ENCODE measurements at regions not wholly inside any gene's neighbourhood (a gene's known extent, or its start where the extent isn't known, plus 50 kb on each side); places are given as distances from the start of the nearest gene placed in this dataset.
"Not testable (repeated sequence)": the region's sequence is repeated elsewhere in the genome, so short reads cannot be mapped to it uniquely, and the experiment has no call there.

DNA sequence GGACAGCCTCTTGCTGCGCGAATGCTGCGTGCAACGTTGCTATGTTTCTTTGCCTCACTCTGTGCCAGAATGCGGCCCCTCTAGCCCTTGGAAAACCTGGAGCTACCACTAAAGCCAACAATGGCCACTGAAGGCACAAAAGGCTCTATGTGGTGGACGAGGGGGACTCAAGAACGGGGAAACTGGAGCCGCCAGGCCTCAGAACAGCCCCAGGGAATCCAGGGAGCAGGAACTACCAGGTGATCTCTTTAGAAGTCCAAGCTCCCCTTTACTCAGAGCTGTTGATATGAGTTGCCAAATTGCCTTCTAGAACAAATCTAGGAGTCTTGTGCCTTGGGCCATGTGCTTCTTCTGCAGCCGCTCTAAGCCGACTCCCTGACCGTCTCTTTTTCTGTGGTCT is 113.8 kb upstream of the ERRFI1 start:
- no peak for DNase-seq

DNA sequence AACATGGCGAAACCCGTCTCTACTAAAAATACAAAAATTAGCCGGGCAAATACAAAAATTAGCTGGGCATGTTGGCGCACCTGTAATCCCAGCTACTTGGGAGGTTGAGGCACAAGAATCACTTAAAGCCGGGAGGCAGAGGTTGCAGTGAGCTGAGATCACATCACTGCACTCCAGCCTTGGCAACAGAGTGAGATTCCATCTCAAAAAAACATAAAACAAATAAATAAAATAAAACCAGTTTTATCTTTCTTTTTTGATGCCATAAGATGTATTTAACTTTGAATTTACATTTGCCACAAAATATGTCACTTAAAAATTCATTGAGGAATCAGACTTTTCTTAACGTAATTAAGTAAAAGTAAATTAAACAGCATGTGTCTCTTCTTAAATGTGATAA is 113.3 kb upstream of the ERRFI1 start:
- DNase-seq, result no peak

DNA sequence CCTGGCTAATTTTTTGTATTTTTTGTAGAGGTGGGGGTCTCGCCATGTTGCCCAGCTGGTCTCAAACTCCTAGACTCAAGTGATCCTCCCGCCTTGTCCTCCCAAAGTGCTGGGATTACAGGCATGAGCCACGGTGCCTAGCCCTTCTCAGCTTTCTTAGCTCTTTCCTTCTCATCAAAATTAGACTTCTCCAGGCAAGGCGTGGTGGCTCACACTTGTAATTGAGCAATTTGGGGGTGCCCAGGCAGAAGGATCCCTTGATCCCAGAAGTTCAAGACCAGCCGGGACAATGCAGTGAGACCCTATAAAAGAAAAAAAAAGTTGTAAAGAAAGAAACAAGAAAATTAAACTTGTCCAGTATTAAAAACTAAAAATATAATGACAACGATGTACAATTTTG is 112.6 kb upstream of the ERRFI1 start:
- no peak for DNase-seq

DNA sequence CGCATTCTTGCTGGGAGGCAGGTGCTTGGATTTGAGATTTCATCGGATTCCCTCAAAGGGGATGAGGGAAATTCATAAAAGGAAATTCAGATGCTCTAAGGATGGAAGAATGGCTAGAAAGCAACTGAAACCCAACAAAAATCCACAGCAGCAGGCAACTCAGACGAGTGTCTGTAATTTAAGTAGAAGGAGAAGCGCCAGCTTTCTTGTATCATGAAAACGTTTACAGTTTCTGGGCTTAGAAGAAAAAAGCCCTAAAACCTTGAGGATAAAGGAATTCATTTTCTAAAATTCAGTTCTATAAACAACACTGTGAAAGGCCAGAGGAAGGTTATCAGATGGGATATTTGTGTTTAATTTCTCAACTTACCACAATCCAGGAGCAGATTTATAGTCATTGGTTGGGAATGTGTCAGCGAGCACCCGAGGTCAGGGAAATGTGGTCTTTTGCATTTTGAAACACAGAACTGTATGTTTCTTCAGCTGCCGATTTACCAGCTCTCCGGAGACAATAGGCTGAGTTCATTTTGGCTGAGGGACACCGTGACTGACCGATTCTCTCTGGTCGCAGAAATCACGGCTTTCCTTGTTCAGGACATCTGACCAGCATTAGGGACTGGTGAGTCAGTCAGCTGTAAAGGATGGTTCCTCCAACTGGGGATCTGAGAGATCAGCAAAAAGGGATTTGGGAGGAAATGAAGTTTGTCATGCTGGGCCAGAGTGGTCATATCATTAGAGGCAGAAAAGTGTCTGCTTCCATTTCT is 111.6 kb upstream of the ERRFI1 start:
- DNase-seq, result no peak

DNA sequence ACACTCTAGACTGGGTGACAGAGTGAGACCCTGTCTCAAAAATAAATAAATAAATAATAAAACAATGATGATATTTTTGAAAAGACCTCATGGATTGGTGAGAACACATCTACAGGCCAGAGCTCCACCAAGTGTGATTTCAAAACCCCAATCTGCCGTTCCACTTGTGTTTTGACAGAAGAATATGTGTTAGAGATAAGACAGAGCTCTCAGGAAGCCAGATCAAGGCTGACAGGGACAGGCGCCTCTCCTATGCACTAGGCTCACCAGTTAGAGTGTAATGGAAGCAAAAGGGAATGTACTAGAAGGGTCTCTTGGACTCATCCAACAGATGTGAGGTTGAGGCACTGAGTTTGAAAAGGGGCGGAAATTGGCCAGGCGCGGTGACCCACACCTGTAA is 110.7 kb upstream of the ERRFI1 start:
- no peak for DNase-seq

DNA sequence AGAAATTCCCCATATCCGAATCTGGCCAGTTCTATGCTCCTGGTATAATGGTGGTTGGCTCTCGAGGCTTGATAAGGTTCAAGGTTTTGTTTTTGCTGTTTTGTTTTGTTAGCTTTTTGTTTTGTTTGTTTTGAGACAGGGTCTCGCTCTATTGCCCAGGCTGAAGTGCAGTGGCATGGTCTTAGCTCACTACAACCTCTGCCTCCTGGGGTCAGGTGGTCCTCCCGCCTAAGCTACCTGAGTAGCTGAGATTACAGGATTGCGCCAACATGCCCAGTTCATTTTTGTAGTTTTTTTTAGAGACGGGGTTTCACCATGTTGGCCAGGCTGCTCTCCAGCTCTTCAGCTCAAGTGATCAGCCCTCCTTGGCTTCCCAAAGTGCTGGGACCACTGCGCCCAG is 109.1 kb upstream of the ERRFI1 start:
- no peak for DNase-seq

DNA sequence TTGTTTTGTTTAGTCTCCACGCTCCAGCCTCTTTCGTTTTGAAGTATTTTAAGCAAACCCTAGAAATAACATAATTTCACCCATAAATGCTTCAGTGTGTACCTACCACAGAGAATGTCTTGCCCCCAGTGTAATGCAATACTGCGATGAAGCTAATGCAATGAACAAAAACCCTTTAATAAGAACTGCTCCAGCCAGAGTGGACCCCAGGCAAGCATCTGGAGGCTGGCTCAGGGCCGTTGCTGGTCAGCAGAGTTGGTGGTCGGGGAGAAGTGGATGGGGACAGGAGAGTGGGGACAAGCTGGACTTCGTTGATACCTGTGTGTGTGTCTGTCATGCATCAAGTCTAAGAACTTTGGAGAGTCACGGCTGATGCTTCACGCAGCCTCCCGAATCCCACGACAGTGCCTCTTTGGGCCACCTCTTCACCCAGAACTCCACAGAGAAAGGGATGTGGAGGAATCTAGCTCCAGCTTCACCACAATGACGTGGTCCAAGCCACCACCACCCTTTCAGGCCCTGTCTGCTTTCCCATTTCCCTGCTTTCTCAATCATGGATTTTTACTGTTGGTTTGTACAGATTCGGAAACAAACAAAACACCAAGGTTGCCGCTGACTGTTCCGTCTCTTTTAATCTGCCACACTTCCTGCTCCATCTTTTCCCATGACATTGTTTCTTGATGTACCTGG is 108.6 kb upstream of the ERRFI1 start:
- no peak for DNase-seq

DNA sequence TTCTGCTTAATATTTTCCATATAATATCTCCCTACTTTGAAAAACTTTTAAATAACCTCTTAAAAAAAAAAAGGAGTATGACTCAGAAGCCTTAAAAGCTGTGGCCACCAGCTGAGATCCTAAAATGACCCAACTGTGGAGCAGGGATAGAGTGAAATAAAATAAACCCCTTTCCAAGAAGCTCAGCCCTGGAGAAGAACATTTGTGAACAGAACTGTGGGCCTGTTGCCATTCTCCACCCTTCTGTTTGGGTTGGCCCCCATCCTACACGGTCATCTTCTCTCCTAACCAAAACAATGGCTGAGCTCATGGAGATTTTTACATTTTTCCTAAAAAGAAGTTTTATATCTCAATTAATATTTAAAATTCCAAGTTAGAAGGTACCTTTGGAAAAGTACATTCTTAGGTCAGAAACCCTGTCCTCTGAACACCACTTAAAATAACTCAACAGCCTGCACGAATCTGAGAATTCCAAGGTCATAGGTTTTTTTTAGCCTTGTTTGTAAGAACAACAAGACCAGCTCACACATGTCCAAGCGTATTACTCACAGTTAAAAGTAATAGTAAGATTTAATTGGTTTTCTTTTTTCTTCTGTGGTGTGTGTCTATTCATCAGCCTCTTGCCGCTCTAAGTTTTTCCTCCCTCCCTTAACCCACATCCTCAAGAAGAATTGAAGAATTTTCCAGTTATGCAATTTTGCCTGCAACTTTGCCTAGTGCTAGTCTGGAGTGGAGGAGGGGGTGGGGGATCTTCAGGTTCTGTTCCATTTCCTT is 107.7 kb upstream of the ERRFI1 start:
- DNase-seq, result no peak

DNA sequence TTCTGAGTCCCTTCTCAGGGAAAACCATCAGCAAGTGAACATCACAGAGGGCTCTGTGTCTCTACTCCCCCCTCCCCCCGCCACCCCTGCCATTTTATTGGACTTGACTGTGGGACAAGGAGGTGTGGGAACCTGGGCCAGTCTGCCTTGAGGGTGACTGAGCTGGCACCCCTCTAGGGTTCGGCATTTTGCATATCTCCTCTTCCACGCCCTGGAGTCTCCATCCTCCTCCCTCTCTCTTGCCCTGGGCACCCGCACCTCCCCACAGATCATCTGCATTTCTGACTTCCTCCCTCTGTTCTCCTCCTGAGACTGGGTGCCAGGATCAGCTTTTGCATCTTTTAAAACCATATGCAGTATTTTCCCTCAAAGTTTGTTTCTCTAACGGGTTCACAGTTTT is 107.1 kb upstream of the ERRFI1 start:
- DNase-seq, result no peak

DNA sequence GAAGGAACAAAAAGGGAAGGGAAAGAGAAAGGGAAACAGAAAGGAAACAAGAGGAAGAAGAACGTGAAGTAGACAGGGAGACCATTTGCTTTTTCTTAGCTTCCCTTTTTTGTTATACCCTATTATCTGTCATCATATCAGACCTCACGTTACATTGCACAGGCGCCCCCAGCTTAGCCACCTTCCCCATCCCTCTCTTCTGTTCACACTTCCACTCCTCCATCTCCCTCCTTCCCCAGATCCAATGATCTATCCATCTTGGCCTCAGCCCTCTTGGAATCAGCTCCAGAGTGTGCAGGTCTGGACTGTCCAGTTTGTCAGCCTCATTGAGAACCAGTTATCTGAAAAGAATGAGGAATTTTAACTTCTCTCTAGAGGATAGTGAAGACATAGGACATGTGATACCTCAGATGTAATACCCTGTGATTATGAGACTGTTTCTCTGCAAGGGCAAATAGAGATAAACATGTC is 101.1 kb upstream of the ERRFI1 start:
- DNase-seq, result no peak

DNA sequence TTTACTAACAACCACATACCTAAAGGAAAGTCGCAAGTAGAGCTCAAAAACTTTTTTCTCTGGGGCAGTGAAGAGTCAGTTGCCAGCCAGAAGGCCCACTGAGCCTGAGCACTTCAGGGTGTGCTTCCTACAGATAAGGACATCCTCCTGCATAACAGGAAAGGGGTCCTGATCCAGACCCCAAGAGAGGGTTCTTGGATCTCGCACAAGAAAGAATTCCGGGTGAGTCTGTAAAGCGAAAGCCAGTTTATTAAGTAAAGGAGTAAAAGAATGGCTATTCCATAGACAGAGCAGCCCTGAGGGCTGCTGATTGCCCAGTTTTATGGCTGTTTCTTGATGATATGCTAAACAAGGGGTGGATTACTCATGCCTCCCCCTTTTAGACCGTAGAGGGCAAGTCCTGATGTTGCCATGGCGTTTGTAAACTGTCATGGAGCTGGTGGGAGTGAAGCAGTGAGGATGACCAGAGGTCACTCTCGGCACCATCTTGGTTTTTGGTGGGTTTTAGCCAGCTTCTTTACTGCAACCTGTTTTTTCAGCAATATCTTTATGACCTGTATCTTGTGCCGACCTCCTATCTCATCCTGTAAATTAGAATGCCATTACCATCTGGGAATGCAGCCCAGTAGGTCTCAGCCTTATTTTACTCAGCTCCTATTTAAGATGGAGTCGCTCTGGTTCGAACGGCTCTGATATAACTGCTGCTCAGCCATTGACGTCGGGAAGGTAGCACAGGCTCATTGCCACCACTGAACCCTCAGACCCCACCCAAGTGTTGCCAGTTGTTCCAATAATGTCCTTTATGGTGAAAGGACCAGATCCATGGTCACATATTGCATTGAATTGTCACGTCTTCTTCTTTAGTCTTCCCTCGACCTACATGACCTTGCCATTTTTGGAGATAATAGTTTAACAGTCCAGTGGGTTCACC is 96.6 kb upstream of the ERRFI1 start:
- DNase-seq, result no peak

DNA sequence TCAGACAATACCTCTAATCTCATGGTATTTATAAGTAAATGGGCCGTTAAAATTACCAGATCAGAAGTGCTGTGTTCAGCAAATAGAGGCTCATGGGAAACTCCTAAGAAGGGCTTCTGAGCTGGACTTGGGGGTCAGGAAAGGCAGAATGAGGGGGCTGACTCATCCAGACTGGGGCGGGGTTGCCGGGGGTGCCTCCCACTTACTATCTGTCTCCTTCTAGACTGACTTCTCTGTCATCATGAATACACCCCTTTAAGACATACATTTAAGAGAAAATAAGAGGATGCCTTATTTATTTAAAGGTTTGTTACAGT is 96.0 kb upstream of the ERRFI1 start:
- no peak for DNase-seq

DNA sequence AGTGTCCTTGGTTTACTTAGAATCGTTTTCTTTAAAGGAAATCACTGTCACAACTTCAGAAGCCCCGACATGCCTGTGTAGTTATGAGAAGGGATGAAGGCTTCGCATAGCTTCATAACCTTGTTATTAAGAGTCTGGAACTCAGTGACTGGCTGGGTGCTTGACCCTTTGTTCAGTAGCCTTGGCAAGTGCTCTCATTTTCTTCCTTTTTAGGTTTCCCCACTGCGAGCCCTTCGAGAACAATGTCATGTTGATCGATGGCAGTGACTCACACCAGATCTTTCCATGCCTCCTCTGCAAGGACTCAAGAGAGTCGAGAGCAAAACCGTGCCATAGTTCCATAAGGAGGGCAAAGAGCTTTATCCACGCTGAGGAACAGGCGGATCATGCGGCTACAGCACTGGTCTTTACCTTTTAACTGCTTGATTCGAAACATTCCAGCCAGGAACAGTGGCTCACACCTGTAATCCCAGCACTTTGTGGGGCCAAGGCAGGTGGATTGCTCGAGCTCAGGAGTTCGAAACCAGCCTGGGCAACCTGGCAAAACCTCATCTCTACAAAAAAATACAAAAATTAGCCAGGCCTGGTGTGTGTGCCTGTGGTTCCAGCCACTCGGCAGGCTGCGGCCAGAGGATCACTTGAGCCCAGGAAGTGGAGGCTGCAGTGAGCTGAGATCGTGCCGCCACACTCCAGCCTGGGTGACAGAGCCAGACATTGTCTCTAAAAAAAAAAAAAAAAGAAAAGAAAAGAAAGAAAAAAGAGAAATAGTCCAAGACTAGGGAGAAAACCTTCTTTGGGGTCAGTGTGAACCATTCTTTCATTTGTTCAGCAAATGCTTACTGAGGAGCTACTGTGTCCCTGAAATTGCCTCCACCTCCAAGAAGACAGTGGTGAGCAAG is 95.4 kb upstream of the ERRFI1 start:
- no peak for DNase-seq

DNA sequence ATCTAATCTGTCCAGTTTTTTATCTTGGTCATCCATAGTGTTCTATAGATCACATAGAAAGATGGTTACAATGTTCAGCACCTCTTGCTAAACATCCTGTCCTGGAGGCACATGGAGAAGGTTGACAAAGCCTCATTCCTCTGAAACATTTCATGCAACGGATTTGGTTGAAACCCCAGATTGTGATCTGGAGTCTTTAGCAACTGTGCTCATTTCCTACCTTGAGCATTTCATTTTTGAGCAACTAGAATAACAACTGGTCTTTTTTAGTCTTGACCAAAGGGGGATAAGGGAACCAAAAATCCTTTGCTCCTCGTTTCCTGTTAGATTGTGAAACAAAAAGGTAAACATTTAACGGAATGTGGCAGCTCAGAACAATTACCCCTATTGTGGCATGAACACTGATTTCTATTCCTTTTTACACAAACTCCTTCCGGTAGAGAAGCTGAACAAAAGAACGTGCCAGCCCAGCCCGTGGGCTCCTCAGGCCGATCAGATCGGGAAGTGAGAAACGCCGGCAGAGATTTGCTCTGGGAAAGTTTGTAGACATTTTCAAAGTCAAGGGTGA is 94.7 kb upstream of the ERRFI1 start:
- no peak for DNase-seq

DNA sequence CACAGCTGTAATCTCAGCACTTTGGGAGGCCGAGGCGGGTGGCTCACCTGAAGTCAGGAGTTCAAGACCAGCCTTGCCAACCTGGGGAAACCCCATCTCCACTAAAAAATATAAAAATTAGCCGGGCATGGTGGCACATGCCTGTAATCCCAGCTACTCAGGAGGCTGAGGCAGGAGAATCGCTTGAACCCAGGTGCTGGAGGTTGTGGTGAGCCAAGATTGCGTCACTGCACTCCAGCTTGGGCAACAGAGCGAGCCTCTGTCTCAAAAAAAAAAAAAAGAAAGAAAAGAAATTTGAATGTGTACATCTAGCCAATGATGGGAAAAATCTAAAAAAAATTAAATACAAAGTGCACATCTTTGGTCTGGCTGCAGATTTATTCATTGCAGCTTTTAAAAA is 92.6 kb upstream of the ERRFI1 start:
- not testable (repeated sequence) for DNase-seq

DNA sequence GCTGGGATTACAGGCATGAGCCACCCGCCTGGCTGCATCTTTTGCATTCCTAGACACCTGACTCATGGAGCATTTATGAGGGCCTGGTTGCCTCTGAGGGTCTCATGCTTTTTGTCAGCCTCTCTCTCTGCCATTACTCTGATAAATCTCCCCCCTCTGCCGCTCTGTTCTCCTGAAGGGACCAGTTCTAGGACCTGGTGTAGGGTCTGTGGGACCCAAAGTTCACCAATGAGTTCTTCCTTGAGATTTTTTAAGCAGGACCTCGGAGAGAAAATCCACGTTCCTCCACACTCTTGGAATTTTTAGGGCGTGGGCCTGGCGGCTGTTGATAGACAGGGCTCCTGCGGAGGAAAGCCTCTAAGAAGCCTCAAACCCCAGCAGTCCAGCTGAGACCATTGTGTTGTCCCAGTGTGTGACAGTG is 91.9 kb upstream of the ERRFI1 start:
- no peak for DNase-seq

DNA sequence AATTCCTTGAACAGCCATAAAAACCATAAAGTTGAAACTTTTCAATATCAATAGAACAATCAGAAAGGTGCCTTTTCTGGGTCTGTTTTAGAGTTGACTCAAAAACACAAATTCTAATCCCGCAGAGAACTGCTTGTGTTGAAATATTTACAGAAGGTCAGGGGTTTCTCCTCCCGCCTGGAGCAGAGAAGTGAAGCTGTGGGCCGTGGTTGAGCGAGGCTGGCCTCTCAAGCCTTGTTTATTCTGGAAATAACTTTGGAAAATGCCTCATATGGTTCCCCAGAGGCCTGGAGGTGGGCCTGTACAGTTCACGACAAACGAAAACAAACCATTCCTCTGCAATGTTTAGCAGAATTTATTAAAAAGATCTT is 90.8 kb upstream of the ERRFI1 start:
- DNase-seq, result no peak

DNA sequence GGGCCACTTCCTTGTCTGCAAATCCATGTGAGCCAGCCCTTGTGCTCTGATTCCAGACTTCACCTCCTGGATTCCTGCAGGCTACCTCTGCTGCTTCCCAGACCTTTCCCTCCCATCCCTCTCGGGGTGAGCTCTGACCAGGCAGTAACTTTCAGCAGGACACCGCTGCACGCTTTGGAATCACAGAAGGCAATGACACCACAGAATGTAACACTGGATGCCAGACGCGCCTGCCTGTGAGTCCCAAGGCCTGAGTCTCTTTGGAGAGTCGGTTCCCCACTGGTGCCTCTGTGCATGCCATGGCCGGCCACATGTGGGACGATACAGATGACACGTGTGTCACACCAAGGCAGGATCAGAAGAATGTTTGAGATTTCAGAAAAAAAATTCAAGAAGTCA is 89.7 kb upstream of the ERRFI1 start:
- DNase-seq, result no peak

DNA sequence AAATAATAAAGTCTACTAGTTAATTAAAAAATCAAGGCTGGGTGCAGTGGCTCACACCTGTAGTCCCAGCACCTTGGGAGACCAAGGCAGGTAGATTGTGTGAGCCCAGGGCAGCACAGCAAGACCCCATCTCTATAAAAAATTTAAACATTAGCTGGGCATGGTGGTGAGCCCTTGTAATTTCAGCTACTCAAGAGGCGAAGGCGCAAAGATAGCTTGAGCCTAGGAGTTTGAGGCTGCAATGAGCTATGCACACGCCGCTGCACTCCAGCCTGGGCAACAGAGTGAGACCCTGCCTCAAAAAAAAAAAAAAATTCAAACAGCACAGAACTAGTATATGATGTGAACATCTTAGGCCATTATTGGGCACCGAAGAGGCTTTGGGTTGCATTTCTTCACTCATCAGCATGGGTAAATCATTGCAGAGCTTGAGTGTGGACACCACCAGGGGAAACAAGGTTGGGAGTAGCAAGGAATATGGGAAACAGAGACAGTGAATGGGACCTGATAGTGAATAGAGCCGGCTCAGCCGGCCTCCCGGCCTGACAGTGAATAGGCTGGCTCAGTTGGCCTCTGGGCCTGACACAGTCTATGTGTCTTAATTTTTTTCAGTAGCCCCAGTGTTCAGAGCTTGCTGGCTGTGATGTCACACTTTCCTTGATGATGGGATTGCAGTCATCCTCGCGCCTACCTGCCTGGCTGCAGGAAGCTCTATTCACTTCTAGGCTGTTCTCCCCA is 89.1 kb upstream of the ERRFI1 start:
- DNase-seq, result no peak
